ENCODE measurements at regions not wholly inside any gene's neighbourhood (a gene's known extent, or its start where the extent isn't known, plus 50 kb on each side); places are given as distances from the start of the nearest gene placed in this dataset.

- no peak for TF ChIP-seq CTCF (IDR thresholded peaks at IDR 0.05; ENCODE audit: partially characterized antibody, unreplicated experiment)
- no peaks in the 10 kb centered on the region for H3K4me1 Mint-ChIP-seq (ENCODE audit: low read depth, unreplicated experiment)
Measured at GRCh38 chr7:68640103-68640502, 958.2 kb upstream of the AUTS2 start.

DNA sequence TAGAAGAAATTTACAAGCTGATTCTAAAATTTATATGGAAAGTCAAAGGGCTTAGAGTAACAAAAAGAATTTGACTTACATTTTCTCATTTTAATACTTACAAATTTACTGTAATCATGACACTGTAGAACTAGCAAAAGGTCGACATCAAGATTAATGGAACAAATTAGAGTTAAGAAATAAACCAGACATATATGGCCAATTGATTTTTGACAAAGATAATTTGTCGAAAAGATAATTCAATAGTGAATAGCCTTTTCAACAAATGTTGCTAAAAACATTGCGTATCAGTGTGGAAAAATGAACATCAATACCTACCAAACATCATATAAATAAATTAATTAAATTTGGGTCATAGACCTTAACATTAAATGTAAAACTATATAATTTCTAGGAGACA is 955.5 kb upstream of the AUTS2 start:
- Mint-ChIP-seq H3K4me1 (ENCODE audit: low read depth, unreplicated experiment) (no peaks in the 10 kb centered on the region), H3K36me3 (ENCODE audit: unreplicated experiment) (no peaks in the 10 kb centered on the region), H3K9me3 (ENCODE audit: unreplicated experiment) (no peaks in the 10 kb centered on the region), H3K27me3 (ENCODE audit: unreplicated experiment) (no peaks in the 10 kb centered on the region), H3K27ac (ENCODE audit: unreplicated experiment) (no peak overlapping the region), H3K4me3 (ENCODE audit: unreplicated experiment) (no peak overlapping the region)
- TF ChIP-seq CTCF (IDR thresholded peaks at IDR 0.05; ENCODE audit: partially characterized antibody, unreplicated experiment), result no peak
- no peak for DNase-seq

More at GRCh38 chr7:68640103-68640502, 958.2 kb upstream of the AUTS2 start:
- DNase-seq, result no peak
- H3K27ac Mint-ChIP-seq (ENCODE audit: unreplicated experiment), result no peak overlapping the region
- H3K36me3 Mint-ChIP-seq (ENCODE audit: unreplicated experiment), result no peaks in the 10 kb centered on the region
- no peak overlapping the region for H3K4me3 Mint-ChIP-seq (ENCODE audit: unreplicated experiment)
- H3K9me3 Mint-ChIP-seq (ENCODE audit: unreplicated experiment), result no peaks in the 10 kb centered on the region
- no peaks in the 10 kb centered on the region for H3K27me3 Mint-ChIP-seq (ENCODE audit: unreplicated experiment)

GRCh38 chr7:68663392-68663791 is 934.9 kb upstream of the AUTS2 start:
- no peak for DNase-seq
- H3K4me1 Mint-ChIP-seq (ENCODE audit: low read depth, unreplicated experiment), result peaks cover 2% of the 10 kb centered on the region
- H3K27ac Mint-ChIP-seq (ENCODE audit: unreplicated experiment), result no peak overlapping the region
- peaks cover 2% of the 10 kb centered on the region for H3K27me3 Mint-ChIP-seq (ENCODE audit: unreplicated experiment)
- H3K36me3 Mint-ChIP-seq (ENCODE audit: unreplicated experiment), result no peaks in the 10 kb centered on the region
- H3K4me3 Mint-ChIP-seq (ENCODE audit: unreplicated experiment), result no peak overlapping the region
- no peak for TF ChIP-seq CTCF (IDR thresholded peaks at IDR 0.05; ENCODE audit: partially characterized antibody, unreplicated experiment)
- H3K9me3 Mint-ChIP-seq (ENCODE audit: unreplicated experiment), result peaks cover 4% of the 10 kb centered on the region

DNA sequence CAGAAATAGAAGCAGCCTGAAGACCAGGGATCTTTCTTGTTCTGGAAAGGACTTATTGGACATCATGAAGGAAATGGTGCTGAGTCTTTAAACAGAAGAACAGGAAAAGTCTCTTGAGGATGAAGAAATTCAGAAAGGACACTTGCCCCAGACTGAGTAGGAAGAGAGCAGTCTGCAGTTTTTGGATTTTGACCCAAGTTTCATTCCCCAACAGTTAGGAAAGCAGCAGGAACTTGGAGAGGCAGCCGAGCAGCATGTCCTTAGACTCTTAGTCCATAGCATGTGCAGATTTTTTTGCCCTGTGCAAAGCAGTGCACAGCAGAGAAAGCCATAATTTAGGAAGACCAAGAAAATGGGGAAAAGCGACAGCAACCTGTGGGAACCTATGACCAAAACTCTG is 927.2 kb upstream of the AUTS2 start:
- Mint-ChIP-seq H3K4me1 (ENCODE audit: low read depth, unreplicated experiment) (peaks cover 2% of the 10 kb centered on the region), H3K27me3 (ENCODE audit: unreplicated experiment) (peaks cover 2% of the 10 kb centered on the region), H3K27ac (ENCODE audit: unreplicated experiment) (no peak overlapping the region), H3K36me3 (ENCODE audit: unreplicated experiment) (peaks cover 5% of the 10 kb centered on the region), H3K4me3 (ENCODE audit: unreplicated experiment) (no peak overlapping the region), H3K9me3 (ENCODE audit: unreplicated experiment) (peaks cover 4% of the 10 kb centered on the region)
- DNase-seq, result no peak
- TF ChIP-seq CTCF (IDR thresholded peaks at IDR 0.05; ENCODE audit: partially characterized antibody, unreplicated experiment), result no peak

GRCh38 chr7:68671671-68672070 is 926.6 kb upstream of the AUTS2 start:
- no peak overlapping the region for H3K4me3 Mint-ChIP-seq (ENCODE audit: unreplicated experiment)
- no peak for TF ChIP-seq CTCF (IDR thresholded peaks at IDR 0.05; ENCODE audit: partially characterized antibody, unreplicated experiment)
- H3K36me3 Mint-ChIP-seq (ENCODE audit: unreplicated experiment), result peaks cover 5% of the 10 kb centered on the region
- no peaks in the 10 kb centered on the region for H3K9me3 Mint-ChIP-seq (ENCODE audit: unreplicated experiment)
- no peaks in the 10 kb centered on the region for H3K27me3 Mint-ChIP-seq (ENCODE audit: unreplicated experiment)
- no peak for DNase-seq
- H3K4me1 Mint-ChIP-seq (ENCODE audit: low read depth, unreplicated experiment), result no peaks in the 10 kb centered on the region
- H3K27ac Mint-ChIP-seq (ENCODE audit: unreplicated experiment), result no peak overlapping the region
